ENCODE measurements at regions not wholly inside any gene's neighbourhood (a gene's known extent, or its start where the extent isn't known, plus 50 kb on each side); places are given as distances from the start of the nearest gene placed in this dataset.

- TF ChIP-seq CTCF (IDR thresholded peaks at IDR 0.05) (no peak), POLR2A (IDR thresholded peaks at IDR 0.05) (no peak)
These were observed 263.7 kb downstream of the TEX29 start for GRCh38 chr13:111584101-111584672.
